HCT116 (cell line): ENCODE measurements at regions not wholly inside any gene's neighbourhood (a gene's known extent, or its start where the extent isn't known, plus 50 kb on each side); places are given as distances from the start of the nearest gene placed in this dataset.

Experiments used
- ATAC-seq: fragments of 200-7000 bp; cut with Tn5 transposase; 2 replicates; pipeline ENCODE4 v1.9.1; 2020; ENCODE audit warnings: mild to moderate bottlenecking, moderate library complexity
- BruUV-seq: library from RNA; stranded (reverse); fragments of 400-500 nt; replicated peaks from 2 replicates; lab custom pipeline; 2021; lab: Mats Ljungman, UMichigan
- CTCF ChIA-PET: fragments of 300-600 bp; sonication (Branson Sonifier 250); formaldehyde crosslinking; loops from one replicate; lab custom pipeline; 2021; ENCODE audit warnings: antibody characterized with exemption; lab: Charles Lee
- POLR2A ChIA-PET: fragments of 300-600, 350-600 bp; sonication (Branson Sonifier 250); formaldehyde crosslinking; loops from one replicate; lab custom pipeline; 2021; ENCODE audit warnings: antibody characterized with exemption; lab: Charles Lee
- RAD21 ChIA-PET, 2 experiments: fragments of 300-600 bp; sonication (Branson Sonifier 250); formaldehyde crosslinking; loops; one replicate each; lab custom pipeline; 2023; ENCODE audit warnings: low total read pairs in 2 of 2; ENCODE audit not compliant: uncharacterized antibody in 2 of 2, unreplicated experiment in 2 of 2, low non-redundant PET in 1 of 2; lab: Charles Lee
- DNase-seq: peaks from one replicate; pipeline ENCODE4 v3.0.0-alpha.2; 2010; ENCODE audit warnings: low read depth, low spot score
- H2AFZ ChIP-seq: fragments of 200-600 bp; shearing (Covaris generic), sonication (generic); 2 replicates; pipeline ENCODE4 v1.6.1; 2017; ENCODE audit warnings: low read depth, mixed run types, mixed read lengths, antibody characterized with exemption, low read length; ENCODE audit not compliant: poor library complexity, severe bottlenecking
- H3K27ac ChIP-seq: 2 replicates; pipeline ENCODE4 v1.5.1; 2012; ENCODE audit warnings: low read depth, low read length
- H3K27me3 ChIP-seq: fragments of 200-600 bp; sonication (generic); 2 replicates; pipeline ENCODE4 v1.6.1; 2016; ENCODE audit warnings: mixed run types, low read length, mixed read lengths; ENCODE audit not compliant: insufficient read depth
- H3K36me3 ChIP-seq, 2 experiments: fragments of 200-500 bp in 1 of 2; fragments of 200-600 bp in 1 of 2; sonication (Bioruptor generic) in 1 of 2; sonication (generic) in 1 of 2; 2 replicates each; pipeline versions ENCODE4 v1.5.1 to v1.6.1; 2014 to 2016; ENCODE audit warnings: low read length in 2 of 2, inconsistent platforms in 1 of 2, mixed read lengths in 1 of 2, mixed run types in 1 of 2; ENCODE audit not compliant: insufficient read depth in 2 of 2, control insufficient read depth in 1 of 2
- H3K4me1 ChIP-seq, 2 experiments: fragments of 200-600 bp in 1 of 2; sonication (generic) in 1 of 2; 2 replicates each; pipeline versions ENCODE4 v1.5.1 to v1.6.1; 2012 to 2017; ENCODE audit warnings: low read length in 2 of 2, inconsistent platforms in 1 of 2, mild to moderate bottlenecking in 1 of 2, mixed read lengths in 1 of 2, mixed run types in 1 of 2, moderate library complexity in 1 of 2; ENCODE audit not compliant: insufficient read depth in 2 of 2, control insufficient read depth in 1 of 2
- H3K4me2 ChIP-seq: fragments of 200-600 bp; sonication (generic); 2 replicates; pipeline ENCODE4 v1.6.1; 2017; ENCODE audit warnings: mixed run types, low read length, mixed read lengths
- H3K4me3 ChIP-seq, 2 experiments: fragments of 200-600 bp in 1 of 2; sonication (generic) in 1 of 2; replicated peaks in 1 of 2; 2 replicates each; pipeline ENCODE4 v1.5.1; 2011 to 2016; ENCODE audit warnings: low read length in 2 of 2, control low read depth in 1 of 2, low read depth in 1 of 2, mild to moderate bottlenecking in 1 of 2, mixed read lengths in 1 of 2, mixed run types in 1 of 2
- H3K79me2 ChIP-seq: fragments of 200-600 bp; sonication (generic); 2 replicates; pipeline ENCODE4 v1.6.1; 2017; ENCODE audit warnings: mild to moderate bottlenecking, mixed run types, low read length, moderate library complexity, mixed read lengths; ENCODE audit not compliant: insufficient read depth
- H3K9ac ChIP-seq: fragments of 200-600 bp; sonication (generic); 2 replicates; pipeline ENCODE4 v1.6.1; 2016; ENCODE audit warnings: low read length, mixed read lengths
- H3K9me2 ChIP-seq: fragments of 200-600 bp; sonication (generic), shearing (Covaris generic); 2 replicates; pipeline ENCODE4 v1.6.1; 2017; ENCODE audit warnings: mixed run types, mild to moderate bottlenecking, moderate library complexity; ENCODE audit not compliant: insufficient read depth
- H3K9me3 ChIP-seq, 2 experiments: fragments of 200-500 bp in 1 of 2; fragments of 200-600 bp in 1 of 2; sonication (Bioruptor generic) in 1 of 2; sonication (generic) in 1 of 2; 2 replicates each; pipeline ENCODE4 v1.6.1; 2014 to 2017; ENCODE audit warnings: low read length in 2 of 2, mixed read lengths in 2 of 2, inconsistent platforms in 1 of 2, low read depth in 1 of 2, mild to moderate bottlenecking in 1 of 2, mixed run types in 1 of 2, moderate library complexity in 1 of 2; ENCODE audit not compliant: control insufficient read depth in 1 of 2, insufficient read depth in 1 of 2
- H4K20me1 ChIP-seq: fragments of 200-600 bp; sonication (generic), shearing (Covaris generic); 2 replicates; pipeline ENCODE4 v1.6.1; 2017; ENCODE audit warnings: mixed run types, mild to moderate bottlenecking, moderate library complexity; ENCODE audit not compliant: insufficient read depth
- ATF3 ChIP-seq: IDR thresholded peaks from 2 replicates; pipeline ENCODE4 v1.6.1; 2012
- CBX3 ChIP-seq: IDR thresholded peaks from 2 replicates; pipeline ENCODE4 v1.6.1; 2012; ENCODE audit warnings: low read depth
- CEBPB ChIP-seq: IDR thresholded peaks from 2 replicates; pipeline ENCODE4 v1.6.1; 2012; ENCODE audit warnings: low read depth
- CTCF ChIP-seq, 3 experiments: fragments of 200-600 bp in 1 of 3; sonication (generic) in 1 of 3; IDR thresholded peaks in 2 of 3; conservative IDR thresholded peaks in 1 of 3; 2 replicates each; pipeline ENCODE4 v1.5.1; 2012 to 2017; ENCODE audit warnings: low read depth in 2 of 3, low read length in 2 of 3, antibody characterized with exemption in 1 of 3, borderline replicate concordance in 1 of 3, control low read depth in 1 of 3, mild to moderate bottlenecking in 1 of 3, mixed read lengths in 1 of 3, mixed run types in 1 of 3, moderate library complexity in 1 of 3; ENCODE audit not compliant: insufficient read depth in 1 of 3
- EGR1 ChIP-seq: IDR thresholded peaks from 2 replicates; pipeline ENCODE4 v1.6.1; 2012; ENCODE audit warnings: low read depth
- ELF1 ChIP-seq: IDR thresholded peaks from 2 replicates; pipeline ENCODE4 v1.6.1; 2012; ENCODE audit warnings: low read depth, borderline replicate concordance
- EZH2 ChIP-seq: fragments of 200-600 bp; sonication (generic); IDR thresholded peaks from 2 replicates; pipeline ENCODE4 v1.6.1; 2017; ENCODE audit warnings: antibody characterized with exemption, mixed run types
- EZH2phosphoT487 ChIP-seq: fragments of 200-600 bp; IDR thresholded peaks from 2 replicates; pipeline ENCODE4 v1.6.1; 2018; ENCODE audit warnings: antibody characterized with exemption, borderline replicate concordance
- FOSL1 ChIP-seq: IDR thresholded peaks from 2 replicates; pipeline ENCODE4 v1.6.1; 2012; ENCODE audit warnings: low read depth
- JUND ChIP-seq: IDR thresholded peaks from 2 replicates; pipeline ENCODE4 v1.6.1; 2012
- MAX ChIP-seq: IDR thresholded peaks from 2 replicates; pipeline ENCODE4 v1.6.1; 2012
- RAD21 ChIP-seq: IDR thresholded peaks from 2 replicates; pipeline ENCODE4 v1.6.1; 2012; ENCODE audit warnings: low read depth, mild to moderate bottlenecking
- SIN3A ChIP-seq: IDR thresholded peaks from 2 replicates; pipeline ENCODE4 v1.6.1; 2012; ENCODE audit warnings: low read depth
- SP1 ChIP-seq: IDR thresholded peaks from 2 replicates; pipeline ENCODE4 v1.6.1; 2012; ENCODE audit warnings: low read depth
- TCF7L2 ChIP-seq: IDR thresholded peaks from 2 replicates; pipeline ENCODE4 v1.7.0; 2011; ENCODE audit warnings: borderline replicate concordance, inconsistent platforms; ENCODE audit not compliant: insufficient read depth, insufficient read length; ENCODE audit errors: extremely low read depth
- YY1 ChIP-seq: IDR thresholded peaks from 2 replicates; pipeline ENCODE4 v1.6.1; 2011; ENCODE audit warnings: low read length, low read depth, moderate library complexity, mild to moderate bottlenecking; ENCODE audit not compliant: insufficient replicate concordance; ENCODE audit errors: extremely low read depth
- ZNF274 ChIP-seq: fragments of 200-500 bp; sonication (Bioruptor generic); IDR thresholded peaks from 2 replicates; pipeline ENCODE4 v1.6.1; 2014; ENCODE audit warnings: mild to moderate bottlenecking, low read depth, low read length, inconsistent platforms
- intact Hi-C: fragments of 100-400 bp; cut with micrococcal nuclease; formaldehyde crosslinking; loops from 2 replicates; pipeline ENCODE4 v1.10.0; 2022

GRCh38 chr6:8269872-8270454 lies 165.4 kb downstream of the SLC35B3 start:
- POLR2A ChIA-PET, result no interaction called here
- Histone ChIP-seq H3K4me3 (no peak overlapping the region), H3K9me3 (no peaks in the 10 kb centered on the region), H3K4me1 (no peaks in the 10 kb centered on the region; a peak in 1 of 4 replicates), H3K9me2 (no peaks in the 10 kb centered on the region), H3K79me2 (no peaks in the 10 kb centered on the region), H3K36me3 (no peaks in the 10 kb centered on the region), H3K27me3 (peaks cover 3% of the 10 kb centered on the region; the same call in 1 of the 2 replicates), H3K27ac (no peak overlapping the region), H3K4me2 (no peak overlapping the region), H4K20me1 (no peaks in the 10 kb centered on the region), H2AFZ (no peak overlapping the region), H3K9ac (no peak overlapping the region)
- DNase-seq, result no peak
- CTCF ChIA-PET, result no interaction called here
- ATAC-seq, result no peak
- TF ChIP-seq EGR1 (no peak), SP1 (no peak), CBX3 (no peak), ATF3 (no peak), FOSL1 (no peak), ELF1 (no peak), YY1 (no peak), CEBPB (no peak), TCF7L2 (no peak), EZH2phosphoT487 (no peak)
- RAD21 ChIA-PET, result no interaction called here
- BruUV-seq, result no TSS peak
- intact Hi-C loops, result no loop called here

GRCh38 chr6:8269094-8269493 lies 166.3 kb downstream of the SLC35B3 start:
- Histone ChIP-seq H4K20me1 (no peaks in the 10 kb centered on the region), H3K4me2 (no peak overlapping the region), H3K36me3 (no peaks in the 10 kb centered on the region), H3K4me1 (no peaks in the 10 kb centered on the region; a peak in 1 of 4 replicates), H3K9ac (no peak overlapping the region), H3K27ac (no peak overlapping the region), H3K9me2 (no peaks in the 10 kb centered on the region), H3K27me3 (peaks cover 3% of the 10 kb centered on the region; the same call in 1 of the 2 replicates), H3K9me3 (no peaks in the 10 kb centered on the region), H3K4me3 (no peak overlapping the region), H3K79me2 (no peaks in the 10 kb centered on the region), H2AFZ (no peak overlapping the region)
- ChIA-PET POLR2A (no interaction called here), RAD21 (no interaction called here), CTCF (no interaction called here)
- no peak for ATAC-seq
- no peak for TF ChIP-seq JUND
- no peak for TF ChIP-seq TCF7L2
- TF ChIP-seq EZH2, result no peak
- TF ChIP-seq EGR1, result no peak
- TF ChIP-seq CBX3, result no peak
- TF ChIP-seq SIN3A, result no peak
- TF ChIP-seq EZH2phosphoT487, result no peak
- no peak for TF ChIP-seq ZNF274
- no peak for TF ChIP-seq FOSL1
- TF ChIP-seq MAX, result no peak
- TF ChIP-seq YY1, result no peak
- TF ChIP-seq CEBPB, result no peak
- no peak for TF ChIP-seq RAD21
- TF ChIP-seq CTCF (IDR thresholded peaks at IDR 0.05 in 2 of 3, conservative IDR thresholded peaks at IDR 0.05 in 1 of 3; ENCODE audit: borderline replicate concordance in 1 of 3, insufficient read depth in 1 of 3, low read depth in 2 of 3, low read length in 2 of 3), result no peak
- TF ChIP-seq ATF3, result no peak
- BruUV-seq, result no TSS peak
- intact Hi-C loops, result no loop called here
- DNase-seq, result no peak
